NT2/D1 (cell line): ENCODE measurements at regions not wholly inside any gene's neighbourhood (a gene's known extent, or its start where the extent isn't known, plus 50 kb on each side); places are given as distances from the start of the nearest gene placed in this dataset.

Experiments
- YY1 ChIP-seq: IDR thresholded peaks from 2 replicates; pipeline ENCODE4 v1.6.1; 2011; ENCODE audit not compliant: insufficient read length, insufficient read depth
- ZNF274 ChIP-seq: IDR thresholded peaks from 2 replicates; pipeline ENCODE4 v1.6.1; 2011; ENCODE audit warnings: mild to moderate bottlenecking, low read depth, low read length

DNA sequence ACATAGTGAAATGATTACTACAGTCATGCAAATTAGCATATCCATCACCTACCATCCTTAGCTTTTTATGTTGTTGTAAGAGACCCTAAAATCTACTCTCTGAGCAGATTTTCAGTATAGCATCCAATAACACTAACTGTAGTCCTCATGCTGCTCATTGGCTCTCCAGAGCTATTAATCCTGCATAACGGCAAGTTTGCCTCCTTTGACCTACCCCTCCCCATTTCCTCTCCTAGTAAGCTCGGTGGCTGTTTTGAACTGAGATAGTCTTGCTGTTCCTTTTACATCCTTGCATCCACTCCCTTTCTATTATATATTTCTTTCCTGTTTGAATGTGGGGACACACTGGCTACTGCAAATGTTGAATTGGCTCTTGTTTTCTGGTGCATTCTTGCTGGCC is 481.5 kb downstream of the TSN start:
- TF ChIP-seq YY1 (no peak), ZNF274 (no peak)
